ENCODE measurements at regions not wholly inside any gene's neighbourhood (a gene's known extent, or its start where the extent isn't known, plus 50 kb on each side); places are given as distances from the start of the nearest gene placed in this dataset.

DNA sequence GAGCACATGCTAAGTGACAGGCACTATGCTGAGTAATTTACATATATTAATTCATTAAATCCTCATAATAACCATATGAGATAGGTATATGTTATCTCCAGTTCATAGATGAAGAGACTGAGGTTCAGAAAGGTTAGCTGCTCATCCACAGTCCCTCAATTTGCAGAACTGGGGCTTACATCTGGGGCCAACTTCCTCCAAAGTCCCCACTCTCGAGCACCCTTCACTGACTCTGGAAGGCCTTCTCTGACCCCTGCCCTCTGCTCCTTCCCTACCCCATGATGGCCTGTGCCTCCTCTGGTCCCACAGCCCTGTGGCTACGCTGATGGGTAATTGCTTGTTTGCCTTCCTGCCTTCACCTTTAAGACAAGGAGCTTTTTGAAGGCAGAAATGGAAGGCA, 71.6 kb downstream of the C5orf15 start:
- TF ChIP-seq, protein P1, sequence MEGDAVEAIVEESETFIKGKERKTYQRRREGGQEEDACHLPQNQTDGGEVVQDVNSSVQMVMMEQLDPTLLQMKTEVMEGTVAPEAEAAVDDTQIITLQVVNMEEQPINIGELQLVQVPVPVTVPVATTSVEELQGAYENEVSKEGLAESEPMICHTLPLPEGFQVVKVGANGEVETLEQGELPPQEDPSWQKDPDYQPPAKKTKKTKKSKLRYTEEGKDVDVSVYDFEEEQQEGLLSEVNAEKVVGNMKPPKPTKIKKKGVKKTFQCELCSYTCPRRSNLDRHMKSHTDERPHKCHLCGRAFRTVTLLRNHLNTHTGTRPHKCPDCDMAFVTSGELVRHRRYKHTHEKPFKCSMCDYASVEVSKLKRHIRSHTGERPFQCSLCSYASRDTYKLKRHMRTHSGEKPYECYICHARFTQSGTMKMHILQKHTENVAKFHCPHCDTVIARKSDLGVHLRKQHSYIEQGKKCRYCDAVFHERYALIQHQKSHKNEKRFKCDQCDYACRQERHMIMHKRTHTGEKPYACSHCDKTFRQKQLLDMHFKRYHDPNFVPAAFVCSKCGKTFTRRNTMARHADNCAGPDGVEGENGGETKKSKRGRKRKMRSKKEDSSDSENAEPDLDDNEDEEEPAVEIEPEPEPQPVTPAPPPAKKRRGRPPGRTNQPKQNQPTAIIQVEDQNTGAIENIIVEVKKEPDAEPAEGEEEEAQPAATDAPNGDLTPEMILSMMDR (IDR thresholded peaks at IDR 0.05; ENCODE audit: insufficient read depth, low read length), result no peak
- TF ChIP-seq POLR2AphosphoS5 (IDR thresholded peaks at IDR 0.05; ENCODE audit: low read depth), result no peak

Data from HL-60 (cell line).